ENCODE measurements at regions not wholly inside any gene's neighbourhood (a gene's known extent, or its start where the extent isn't known, plus 50 kb on each side); places are given as distances from the start of the nearest gene placed in this dataset.

- Histone ChIP-seq H3K4me2 (ENCODE audit: insufficient read depth, insufficient read length, low read length) (no peak overlapping the region), H3K4ac (ENCODE audit: low read depth, low read length) (no peak overlapping the region), H3K14ac (ENCODE audit: insufficient read depth, low read length) (no peak overlapping the region)
Measured at GRCh38 chr18:65016631-65017371, 734.0 kb upstream of the CDH7 start.

More at GRCh38 chr18:65016631-65017371, 734.0 kb upstream of the CDH7 start:
- H4K5ac ChIP-seq (ENCODE audit: insufficient read length, low read depth, low read length) = no peak overlapping the region
- no peaks in the 10 kb centered on the region for H3K4me1 Mint-ChIP-seq
- H2BK20ac ChIP-seq (ENCODE audit: low read depth, low read length, poor library complexity, severe bottlenecking) = no peak overlapping the region
- H3K27ac ChIP-seq (ENCODE audit: insufficient read length, low read depth, low read length) = no peak overlapping the region
- H3K36me3 Mint-ChIP-seq (ENCODE audit: insufficient read depth in 1 of 3, low read depth in 3 of 3) = no peaks in the 10 kb centered on the region
- no peaks in the 10 kb centered on the region for H3K4me1 ChIP-seq (ENCODE audit: insufficient read depth, low read length)
- H3K27ac Mint-ChIP-seq = no peak overlapping the region
- H3K4me3 Mint-ChIP-seq = no peak overlapping the region
- no CpG with 5 or more reads among the region's 12 CpGs for WGBS (ENCODE audit: extremely low coverage, insufficient read length, low lambda C conversion rate)
- no peak overlapping the region for H4K8ac ChIP-seq (replicated peaks; ENCODE audit: insufficient read length, low read depth, low read length)
- no peak overlapping the region for H3K23ac ChIP-seq (ENCODE audit: insufficient read length, low read depth, low read length)
- no peaks in the 10 kb centered on the region for H3K9me3 Mint-ChIP-seq
- no peak overlapping the region for H2AFZ ChIP-seq (ENCODE audit: low read length)
- H2BK5ac ChIP-seq (ENCODE audit: insufficient read length, low read length) = no peak overlapping the region
- no peaks in the 10 kb centered on the region for H4K20me1 ChIP-seq (ENCODE audit: control insufficient read depth, insufficient read depth, insufficient read length)
- H3K79me2 ChIP-seq (ENCODE audit: insufficient read depth, low read length) = no peaks in the 10 kb centered on the region
- H2AK5ac ChIP-seq (ENCODE audit: insufficient read length, low read length) = no peak overlapping the region
- no peak for DNase-seq
- no peaks in the 10 kb centered on the region for H3K27me3 ChIP-seq (ENCODE audit: insufficient read depth, low read length)
- no peaks in the 10 kb centered on the region for H3K27me3 Mint-ChIP-seq (ENCODE audit: low read depth)
- no peaks in the 10 kb centered on the region for H3K79me1 ChIP-seq (ENCODE audit: insufficient read depth, low read depth, low read length, poor library complexity, severe bottlenecking)
- no peak overlapping the region for H3K9ac ChIP-seq (ENCODE audit: extremely low read depth, insufficient read length, low read length)
- no peak overlapping the region for H2BK120ac ChIP-seq (ENCODE audit: low read depth, low read length, poor library complexity, severe bottlenecking)
- TF ChIP-seq, protein P1, sequence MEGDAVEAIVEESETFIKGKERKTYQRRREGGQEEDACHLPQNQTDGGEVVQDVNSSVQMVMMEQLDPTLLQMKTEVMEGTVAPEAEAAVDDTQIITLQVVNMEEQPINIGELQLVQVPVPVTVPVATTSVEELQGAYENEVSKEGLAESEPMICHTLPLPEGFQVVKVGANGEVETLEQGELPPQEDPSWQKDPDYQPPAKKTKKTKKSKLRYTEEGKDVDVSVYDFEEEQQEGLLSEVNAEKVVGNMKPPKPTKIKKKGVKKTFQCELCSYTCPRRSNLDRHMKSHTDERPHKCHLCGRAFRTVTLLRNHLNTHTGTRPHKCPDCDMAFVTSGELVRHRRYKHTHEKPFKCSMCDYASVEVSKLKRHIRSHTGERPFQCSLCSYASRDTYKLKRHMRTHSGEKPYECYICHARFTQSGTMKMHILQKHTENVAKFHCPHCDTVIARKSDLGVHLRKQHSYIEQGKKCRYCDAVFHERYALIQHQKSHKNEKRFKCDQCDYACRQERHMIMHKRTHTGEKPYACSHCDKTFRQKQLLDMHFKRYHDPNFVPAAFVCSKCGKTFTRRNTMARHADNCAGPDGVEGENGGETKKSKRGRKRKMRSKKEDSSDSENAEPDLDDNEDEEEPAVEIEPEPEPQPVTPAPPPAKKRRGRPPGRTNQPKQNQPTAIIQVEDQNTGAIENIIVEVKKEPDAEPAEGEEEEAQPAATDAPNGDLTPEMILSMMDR (conservative IDR thresholded peaks at IDR 0.05) = no peak
- H4K91ac ChIP-seq (ENCODE audit: insufficient read length, low read depth, low read length) = no peak overlapping the region
- no peak overlapping the region for H3K18ac ChIP-seq (ENCODE audit: insufficient read length, low read depth, low read length)
- H2BK15ac ChIP-seq (ENCODE audit: low read depth, low read length) = no peak overlapping the region
- H3T11ph ChIP-seq (ENCODE audit: low read length) = no peak overlapping the region
- no peaks in the 10 kb centered on the region for H3K23me2 ChIP-seq (ENCODE audit: insufficient read length, low read depth, low read length, poor library complexity, severe bottlenecking)
- no peak overlapping the region for H3K56ac ChIP-seq (ENCODE audit: insufficient read length, low read depth, low read length)
- no peaks in the 10 kb centered on the region for H3K9me3 ChIP-seq (ENCODE audit: control insufficient read depth, low read depth, low read length)
- no peak overlapping the region for H2BK12ac ChIP-seq (ENCODE audit: insufficient read length, low read depth, low read length)
